GM19324 (cell line): ENCODE measurements at regions not wholly inside any gene's neighbourhood (a gene's known extent, or its start where the extent isn't known, plus 50 kb on each side); places are given as distances from the start of the nearest gene placed in this dataset.
"Not testable (repeated sequence)": the region's sequence is repeated elsewhere in the genome, so short reads cannot be mapped to it uniquely, and the experiment has no call there.

ENCODE experiments used
- ATAC-seq: cut with Tn5 transposase; IDR thresholded peaks from one replicate; pipeline ENCODE4 v1.9.1; 2021; ENCODE audit warnings: mild to moderate bottlenecking, moderate library complexity; ENCODE audit not compliant: unreplicated experiment, low FRiP score

GRCh38 chr7:66500087-66500486, 128.6 kb upstream of the KCTD7 start:
- ATAC-seq = no peak

DNA sequence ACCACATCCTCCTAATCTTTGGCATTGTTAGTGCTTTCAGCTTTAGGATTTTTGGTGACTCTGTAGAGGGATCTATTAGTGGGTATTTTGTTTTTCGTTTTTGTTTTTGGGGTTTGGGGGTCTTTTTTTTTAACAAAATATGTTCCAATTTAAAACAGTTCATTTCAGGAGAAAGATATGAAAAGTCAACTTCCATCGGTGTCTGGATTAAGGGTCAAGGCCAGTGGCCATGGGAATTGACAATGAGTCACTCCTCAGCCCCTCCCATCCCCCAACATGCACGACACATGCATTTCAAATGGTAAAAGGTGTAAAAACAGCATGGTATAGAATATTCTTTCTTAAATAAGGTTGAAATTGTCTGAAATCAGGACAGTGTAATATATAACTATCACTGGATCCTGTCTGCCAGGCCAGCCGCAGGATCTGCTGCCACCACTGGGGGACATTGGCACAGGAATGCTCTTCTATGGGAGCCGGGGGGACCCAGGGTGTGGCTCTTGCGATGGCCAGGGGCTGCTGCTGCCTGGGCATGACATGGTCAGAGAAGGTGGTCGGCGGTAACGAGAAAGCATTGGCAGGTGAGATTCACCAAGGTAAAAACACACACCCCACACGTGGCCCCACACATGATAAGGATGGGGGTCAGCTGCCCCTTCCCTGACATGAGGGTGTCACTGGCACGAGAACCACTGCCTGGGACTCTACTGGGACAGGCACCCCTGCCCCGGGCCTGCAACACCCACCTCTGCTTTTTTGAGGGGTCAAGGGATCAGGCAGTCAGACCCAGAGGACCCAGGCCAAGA, 126.2 kb upstream of the KCTD7 start:
- ATAC-seq = no peak

- no peak for ATAC-seq
These were observed 125.7 kb upstream of the KCTD7 start for GRCh38 chr7:66503036-66503370.

DNA sequence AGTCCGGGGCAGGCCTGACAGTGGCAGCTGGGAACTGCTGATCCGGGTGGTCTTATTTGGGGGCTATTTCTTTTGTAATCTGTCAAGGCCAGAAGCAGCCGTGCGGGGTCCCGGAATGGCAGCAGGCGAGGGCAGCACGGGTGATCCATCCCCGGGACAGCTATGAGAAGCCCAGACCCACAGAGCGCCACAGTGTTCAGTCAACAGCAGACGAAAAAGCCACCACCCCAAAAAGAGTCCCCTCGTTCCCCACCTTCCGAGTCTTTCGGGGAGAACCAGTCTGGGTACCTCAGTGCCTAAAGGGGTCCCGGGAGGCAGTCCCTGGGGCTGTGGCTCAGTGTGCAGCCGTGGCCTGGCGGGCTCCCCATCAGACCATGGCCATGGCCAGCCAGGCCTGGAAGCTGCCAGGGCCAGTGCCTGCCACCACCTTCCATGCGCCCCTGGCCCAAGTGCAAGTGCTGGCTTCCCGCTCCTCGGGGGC, 125.1 kb upstream of the KCTD7 start:
- no peak for ATAC-seq

DNA sequence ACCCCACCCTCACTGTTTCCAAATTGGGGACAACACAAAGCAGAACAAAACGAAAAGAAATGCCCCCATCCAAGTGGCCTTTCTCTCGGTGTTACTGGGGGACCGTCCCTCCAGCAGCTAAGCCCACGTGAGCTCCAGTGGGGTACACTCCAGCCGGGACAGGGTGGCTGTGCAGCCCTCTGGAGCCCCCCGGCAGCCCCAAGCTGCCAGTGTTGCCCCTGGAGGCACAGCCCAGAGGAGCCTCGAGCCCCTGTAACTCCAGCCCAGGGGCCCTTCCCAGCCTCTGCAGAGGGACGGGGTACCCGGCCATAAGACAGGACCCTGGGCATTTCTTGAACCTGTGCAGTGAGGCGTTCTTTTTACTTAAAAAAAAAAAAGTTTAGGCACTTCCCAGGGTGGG, 124.5 kb upstream of the KCTD7 start:
- ATAC-seq = no peak

DNA sequence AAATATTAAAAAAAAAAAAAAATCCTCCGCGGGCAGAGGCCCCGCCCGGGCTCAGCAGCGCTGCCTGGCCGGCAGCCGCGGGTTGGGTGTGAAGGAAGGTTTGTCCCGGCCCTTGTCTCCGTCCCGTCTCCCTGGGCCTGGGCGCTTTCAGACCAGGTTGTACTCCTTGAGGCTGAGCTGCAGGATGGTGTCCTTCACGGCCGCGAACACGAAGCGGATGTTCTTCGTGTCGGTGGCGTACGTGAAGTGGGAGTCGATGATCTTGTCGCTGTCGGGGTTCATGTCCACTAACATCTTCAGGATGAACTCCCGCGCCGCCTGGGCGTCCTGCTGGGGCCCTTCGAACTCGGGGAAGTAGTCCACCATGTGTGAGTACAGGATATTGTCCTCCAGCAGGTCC, 123.7 kb upstream of the KCTD7 start:
- ATAC-seq = no peak

GRCh38 chr7:66505531-66506451, 122.9 kb upstream of the KCTD7 start:
- no peak for ATAC-seq

GRCh38 chr7:66506703-66507102, 122.0 kb upstream of the KCTD7 start:
- ATAC-seq = not testable (repeated sequence)

GRCh38 chr7:66507764-66508296, 120.9 kb upstream of the KCTD7 start:
- ATAC-seq = no peak

DNA sequence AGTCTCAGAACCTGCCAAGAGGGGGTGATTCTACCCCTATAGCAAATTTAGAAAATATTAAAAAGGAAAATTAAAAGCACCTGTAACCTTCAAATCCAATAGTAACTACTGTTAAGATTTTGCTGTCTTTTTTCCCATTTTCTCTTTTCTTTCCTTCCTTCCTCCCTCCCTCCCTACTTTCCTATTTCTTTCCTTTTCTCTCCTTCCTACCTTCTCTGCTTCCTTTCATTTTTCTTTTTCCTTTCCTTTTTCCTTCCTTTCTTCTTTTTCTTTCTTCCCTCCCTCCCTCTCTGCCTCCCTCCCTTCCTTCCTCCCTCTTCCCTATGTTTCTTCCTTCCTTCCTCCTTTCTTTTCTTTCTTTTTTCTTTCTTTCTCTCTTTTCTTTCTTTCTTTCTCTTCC, 120.2 kb upstream of the KCTD7 start:
- no peak for ATAC-seq

DNA sequence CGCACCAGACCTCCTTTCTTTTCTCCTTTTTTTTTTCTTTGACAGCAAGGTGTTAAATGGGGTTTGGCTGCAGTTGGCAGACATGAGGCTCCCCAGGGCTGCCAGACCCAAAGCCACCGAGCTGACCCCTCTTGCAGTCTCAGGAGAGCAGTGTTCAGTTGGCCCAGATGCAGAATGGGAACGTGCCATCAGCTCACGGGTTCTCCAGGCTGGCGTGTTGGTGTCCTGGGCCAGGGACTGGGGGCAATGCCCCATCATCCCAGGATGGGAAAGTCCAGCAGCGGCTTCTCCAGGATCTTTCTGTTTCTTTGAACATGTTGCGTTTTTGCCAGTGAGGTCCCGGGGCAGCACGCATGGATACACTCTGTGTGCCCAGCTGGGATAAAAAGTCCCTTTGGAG, 114.6 kb upstream of the KCTD7 start:
- ATAC-seq = no peak

DNA sequence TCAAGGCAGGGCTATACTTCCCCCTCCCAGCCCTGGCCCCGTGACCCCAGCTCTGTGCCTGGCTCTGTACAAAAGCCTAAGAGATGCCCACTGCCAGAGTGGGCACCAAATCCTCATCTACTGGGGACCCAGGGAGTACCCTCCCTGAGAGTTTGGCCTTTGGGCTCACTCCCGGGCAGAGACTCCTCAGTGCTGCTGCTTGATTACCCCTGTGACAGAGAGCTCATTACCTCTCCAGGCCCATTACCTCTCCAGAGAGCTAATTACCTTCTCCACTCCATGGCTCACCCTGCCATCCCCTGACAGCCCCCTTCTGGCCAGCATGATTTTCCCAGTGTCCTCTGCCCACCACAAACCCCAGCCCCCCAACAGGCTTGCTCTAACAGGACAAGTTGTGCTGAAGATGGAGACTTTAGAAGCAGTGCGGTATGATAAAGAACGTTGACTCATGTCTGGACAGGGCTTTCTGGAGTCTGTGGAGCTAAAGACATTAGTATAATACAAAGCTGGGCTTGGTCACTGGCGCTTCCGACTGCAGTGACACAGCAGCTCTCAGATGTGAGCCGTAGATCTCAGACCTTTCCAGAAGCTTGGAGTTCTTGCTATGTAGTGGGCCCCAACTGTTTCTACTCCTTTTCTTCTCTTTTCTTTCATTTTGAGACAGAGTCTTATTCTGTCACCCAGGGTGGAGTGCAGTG, 111.3 kb upstream of the KCTD7 start:
- ATAC-seq = no peak

DNA sequence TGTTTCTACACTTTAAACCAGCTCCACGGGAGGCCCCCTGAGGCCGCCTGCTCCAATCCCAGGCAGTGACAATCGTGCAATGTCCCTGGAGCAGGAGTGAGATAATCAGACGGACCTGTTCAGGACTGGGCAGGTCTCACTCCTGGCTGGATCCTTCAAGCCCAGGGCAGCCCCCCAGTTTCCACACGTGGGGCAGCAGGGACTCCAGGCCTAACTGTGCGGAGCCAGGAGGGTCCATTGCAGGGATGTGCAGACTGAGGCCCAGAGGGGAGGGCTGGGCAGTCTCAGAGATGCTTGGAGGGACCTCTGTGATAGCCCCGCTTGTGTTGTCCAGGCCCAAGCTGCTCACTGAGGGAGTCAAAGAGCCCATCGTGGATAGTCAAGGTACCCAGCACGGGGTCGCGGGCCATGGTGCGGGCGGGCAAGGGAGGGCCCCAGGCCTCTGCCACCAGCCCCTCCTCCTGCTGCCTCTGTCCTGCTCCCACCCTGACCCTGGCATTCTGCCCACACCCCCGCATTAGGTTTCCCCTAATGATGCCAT, 110.5 kb upstream of the KCTD7 start:
- no peak for ATAC-seq

DNA sequence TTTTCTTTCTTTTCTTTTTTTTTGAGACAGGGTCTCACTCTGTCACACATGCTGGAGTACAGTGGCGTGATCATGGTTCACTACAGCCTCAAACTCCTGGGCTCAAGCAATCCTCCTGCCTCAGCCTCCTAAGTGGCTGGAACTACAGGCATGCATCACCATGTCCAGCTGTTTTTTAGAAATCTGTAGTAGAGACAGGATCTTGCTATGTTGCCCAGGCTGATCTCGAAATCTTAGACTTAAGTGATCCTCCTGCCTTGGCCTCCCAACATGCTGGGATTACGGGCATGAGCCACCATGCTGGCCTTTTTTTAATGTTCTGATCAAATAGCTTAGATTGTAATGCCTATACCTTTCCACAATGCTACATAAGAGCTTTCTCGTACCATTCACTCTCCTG, 107.0 kb upstream of the KCTD7 start:
- no peak for ATAC-seq

GRCh38 chr7:66522518-66522917, 106.2 kb upstream of the KCTD7 start:
- no peak for ATAC-seq

- ATAC-seq = no peak
These were observed 105.3 kb upstream of the KCTD7 start for GRCh38 chr7:66523409-66523808.

- no peak for ATAC-seq
These were observed 103.9 kb upstream of the KCTD7 start for GRCh38 chr7:66524738-66525137.

- not testable (repeated sequence) for ATAC-seq
These were observed 101.9 kb upstream of the KCTD7 start for GRCh38 chr7:66526782-66527181.

- ATAC-seq = no peak
These were observed 100.0 kb upstream of the KCTD7 start for GRCh38 chr7:66528652-66529051.

DNA sequence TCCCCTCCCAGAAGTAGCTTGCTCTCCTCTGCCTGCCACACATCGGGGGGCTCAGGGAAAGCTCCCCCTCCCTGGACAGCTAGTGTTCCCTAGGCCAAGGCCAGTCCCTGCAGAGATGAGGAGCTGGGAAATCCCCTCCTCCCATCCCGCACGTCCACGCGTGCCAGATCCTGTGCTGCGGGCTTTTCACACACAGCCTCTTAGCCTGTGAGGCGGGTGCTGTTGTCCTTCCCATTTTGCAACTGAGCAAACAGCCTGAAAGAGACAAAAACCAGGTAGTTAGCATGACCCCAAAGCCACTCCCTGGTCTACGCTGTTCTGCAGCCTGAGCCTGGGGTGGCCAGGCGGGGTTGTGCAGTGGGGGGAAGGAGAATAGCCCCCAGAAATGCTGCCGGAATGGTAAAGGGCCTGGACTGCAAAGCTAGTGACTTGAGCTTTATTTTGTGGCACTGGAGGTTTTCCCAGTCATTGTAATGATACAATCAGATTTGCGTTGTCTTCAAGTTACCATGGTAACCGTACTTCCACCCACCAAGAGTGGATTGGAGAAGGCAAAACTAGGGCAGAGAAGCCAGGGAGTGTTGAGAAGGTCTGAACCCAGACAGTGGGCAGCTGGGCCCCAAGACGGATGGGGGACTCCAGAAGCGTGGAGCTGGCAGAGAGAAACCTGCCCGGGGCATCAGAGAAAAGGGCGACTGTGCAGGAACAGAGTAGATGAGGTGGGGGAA, 98.6 kb upstream of the KCTD7 start:
- ATAC-seq = no peak
